ENCODE measurements at regions not wholly inside any gene's neighbourhood (a gene's known extent, or its start where the extent isn't known, plus 50 kb on each side); places are given as distances from the start of the nearest gene placed in this dataset.

DNA sequence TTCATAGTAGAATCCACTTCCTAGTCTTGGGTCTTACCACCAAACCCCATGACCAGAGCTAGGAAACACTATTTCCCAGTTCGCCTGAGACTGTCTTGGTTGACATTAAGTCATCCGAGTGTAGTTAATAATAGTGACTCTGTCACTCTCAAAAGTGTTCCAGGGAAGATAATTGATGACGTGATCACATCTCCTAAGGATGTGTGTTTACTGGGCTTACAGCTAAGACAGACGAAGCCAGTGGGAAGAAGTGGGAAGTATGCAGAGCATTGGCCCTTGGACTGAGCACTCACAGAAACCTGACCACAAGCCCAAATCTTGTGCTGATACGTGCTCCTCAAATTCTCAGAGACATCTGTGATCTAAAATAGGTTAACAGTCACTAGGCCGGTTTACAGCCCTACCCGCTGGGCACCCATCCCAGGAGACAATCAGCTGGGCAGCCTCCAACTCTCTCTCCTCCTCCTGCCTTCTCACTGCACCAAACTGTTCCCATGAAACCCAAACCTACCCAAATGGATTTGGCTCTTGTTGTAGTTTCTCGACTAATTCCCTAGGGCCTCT, 316.6 kb downstream of the TLE1 start:
- no peak for ATAC-seq

DNA sequence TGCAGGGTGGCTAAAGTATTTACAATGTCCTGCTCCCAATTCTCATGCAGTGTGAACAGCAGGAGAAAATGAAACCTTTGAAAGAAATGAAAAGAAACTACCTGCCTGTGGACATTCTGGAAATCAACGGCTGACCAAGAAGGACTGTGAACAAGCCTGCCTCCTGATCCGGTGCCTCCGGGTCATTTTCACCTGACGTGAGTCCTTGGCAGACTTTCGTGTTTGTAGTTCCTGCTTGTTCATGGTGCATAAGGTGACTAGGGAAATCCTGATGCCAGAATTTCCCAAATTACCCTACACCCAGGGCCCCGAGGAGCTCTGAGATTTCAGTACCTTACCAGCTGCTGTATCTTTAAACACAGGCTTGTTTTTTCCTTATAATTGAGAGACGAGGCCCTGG, 317.5 kb downstream of the TLE1 start:
- DNase-seq (ENCODE audit: low read depth, low spot score) (no peak), ATAC-seq (no peak)
- Histone ChIP-seq H3K4me1 (ENCODE audit: control insufficient read depth, insufficient read depth, low read length) (no peaks in the 10 kb centered on the region), H3K36me3 (ENCODE audit: control insufficient read depth, insufficient read depth, low read length) (no peaks in the 10 kb centered on the region), H3K27ac (ENCODE audit: low read length) (no peak overlapping the region), H3K9me3 (ENCODE audit: control insufficient read depth, insufficient read depth, low read depth, low read length) (no peaks in the 10 kb centered on the region), H3K4me3 (ENCODE audit: low read depth in 2 of 2, low read length in 2 of 2) (no peak overlapping the region), H3K27me3 (ENCODE audit: control insufficient read depth, insufficient read depth, low read length) (no peaks in the 10 kb centered on the region)
- intact Hi-C loops (cut with micrococcal nuclease; ENCODE audit: unreplicated experiment) (no loop called here), in situ Hi-C loops (cut with HindIII; ENCODE audit: low pct_unique_long_range_greater_than_20kb, low sequenced_read_pairs) (no loop called here)
- no TSS peak for BruUV-seq (replicated peaks)
- ChIA-PET CTCF (no interaction called here), POLR2A (no interaction called here)
- no peak for TF ChIP-seq REST (IDR thresholded peaks at IDR 0.05; ENCODE audit: insufficient read depth in 1 of 2, low read depth in 2 of 2, low read length in 1 of 2)
- TF ChIP-seq POLR2AphosphoS5 (IDR thresholded peaks at IDR 0.05; ENCODE audit: low read depth, low read length): no peak
- TF ChIP-seq TCF7L2 (IDR thresholded peaks at IDR 0.05; ENCODE audit: low read depth, low read length): no peak

More for the DNA sequence above, 316.6 kb downstream of the TLE1 start:
- no peaks in the 10 kb centered on the region for H3K9me3 ChIP-seq (ENCODE audit: control insufficient read depth, insufficient read depth, low read depth, low read length)
- H3K27ac ChIP-seq (ENCODE audit: low read length): no peak overlapping the region
- no peaks in the 10 kb centered on the region for H3K4me1 ChIP-seq (ENCODE audit: control insufficient read depth, insufficient read depth, low read length)
- H3K4me3 ChIP-seq (ENCODE audit: low read depth in 2 of 2, low read length in 2 of 2): no peak overlapping the region
- POLR2A ChIA-PET: no interaction called here
- no peaks in the 10 kb centered on the region for H3K27me3 ChIP-seq (ENCODE audit: control insufficient read depth, insufficient read depth, low read length)
- no TSS peak for BruUV-seq (replicated peaks)
- TF ChIP-seq CTCF (IDR thresholded peaks at IDR 0.05): no peak
- TF ChIP-seq REST (IDR thresholded peaks at IDR 0.05; ENCODE audit: insufficient read depth in 1 of 2, low read depth in 2 of 2, low read length in 1 of 2): no peak
- no peak for TF ChIP-seq TCF7L2 (IDR thresholded peaks at IDR 0.05; ENCODE audit: low read depth, low read length)
- no peak for TF ChIP-seq POLR2AphosphoS5 (IDR thresholded peaks at IDR 0.05; ENCODE audit: low read depth, low read length)
- TF ChIP-seq SIN3A (IDR thresholded peaks at IDR 0.05; ENCODE audit: borderline replicate concordance, insufficient read depth, low read depth, low read length): no peak
- no peaks in the 10 kb centered on the region for H3K36me3 ChIP-seq (ENCODE audit: control insufficient read depth, insufficient read depth, low read length)
- intact Hi-C loops (cut with micrococcal nuclease; ENCODE audit: unreplicated experiment) (no loop called here), in situ Hi-C loops (cut with HindIII; ENCODE audit: low pct_unique_long_range_greater_than_20kb, low sequenced_read_pairs) (no loop called here)
- no peak for DNase-seq (ENCODE audit: low read depth, low spot score)
- CTCF ChIA-PET: no interaction called here

Data from Panc1 (cell line).